GM10248 (cell line): ENCODE measurements at regions not wholly inside any gene's neighbourhood (a gene's known extent, or its start where the extent isn't known, plus 50 kb on each side); places are given as distances from the start of the nearest gene placed in this dataset.

Experiments used
- CTCF ChIA-PET: fragments of 300-600 bp; sonication (Branson Sonifier 250); formaldehyde crosslinking; extraction: SDS; loops from one replicate; lab custom pipeline; 2021; ENCODE audit warnings: antibody characterized with exemption; lab: Yijun Ruan, JAX
- POLR2A ChIA-PET: fragments of 350-650 bp; sonication (Branson Sonifier 250); formaldehyde crosslinking; extraction: SDS; loops from one replicate; lab custom pipeline; 2020; ENCODE audit warnings: antibody characterized with exemption; lab: Yijun Ruan, JAX
- DNase-seq: peaks from one replicate; pipeline ENCODE4 v3.0.0; 2012; ENCODE audit errors: extremely low spot score
- CTCF ChIP-seq: IDR thresholded peaks from 2 replicates; pipeline ENCODE4 v1.5.1; 2012; ENCODE audit warnings: mild to moderate bottlenecking, low read depth; ENCODE audit errors: extremely low read depth, missing control alignments, control extremely low read depth

GRCh38 chr20:47406849-47407682 lies 50.6 kb upstream of the ZMYND8 start:
- no peak for DNase-seq
- no peak for TF ChIP-seq CTCF
- POLR2A ChIA-PET, result no interaction called here
- CTCF ChIA-PET, result interaction anchor here (6.6 kb wide), 1 partner anchor 23 kb away, joined by 31 read pairs; no protein-coding TSS in a partner anchor

GRCh38 chr20:47411161-47411560 lies 54.7 kb upstream of the ZMYND8 start:
- TF ChIP-seq CTCF, result no peak
- ChIA-PET CTCF (interaction anchor here (0.8 to 6.6 kb wide), 6 partner anchors 27 to 209 kb away, joined by 3 to 31 read pairs (median 4); partner anchors contain the start of gene NCOA3), POLR2A (interaction anchor here (0.6 to 1.1 kb wide), 3 partner anchors 25 to 82 kb away, joined by 3 to 5 read pairs (median 4); no protein-coding TSS in a partner anchor)
- DNase-seq, result no peak

GRCh38 chr20:47412083-47412482 lies 55.6 kb upstream of the ZMYND8 start:
- ChIA-PET POLR2A (interaction anchor here (0.6 to 1.5 kb wide), 8 partner anchors 24 to 138 kb away, joined by 3 to 6 read pairs (median 3); partner anchors contain the start of gene ZMYND8), CTCF (interaction anchor here (0.8 to 6.6 kb wide), 11 partner anchors 9 to 208 kb away, joined by 3 to 31 read pairs (median 5); partner anchors contain the start of gene NCOA3)
- no peak for TF ChIP-seq CTCF
- DNase-seq, result no peak

- POLR2A ChIA-PET, result interaction anchor here (0.6 to 1.5 kb wide), 6 partner anchors 24 to 139 kb away, joined by 3 to 6 read pairs (median 3); partner anchors contain the start of gene ZMYND8
- CTCF ChIA-PET, result interaction anchor here (1.0 to 6.6 kb wide), 12 partner anchors 10 to 140 kb away, joined by 3 to 31 read pairs (median 4); partner anchors contain the start of gene NCOA3
- no peak for TF ChIP-seq CTCF
- no peak for DNase-seq
Measured at GRCh38 chr20:47413189-47413588, 56.7 kb upstream of the ZMYND8 start.

DNA sequence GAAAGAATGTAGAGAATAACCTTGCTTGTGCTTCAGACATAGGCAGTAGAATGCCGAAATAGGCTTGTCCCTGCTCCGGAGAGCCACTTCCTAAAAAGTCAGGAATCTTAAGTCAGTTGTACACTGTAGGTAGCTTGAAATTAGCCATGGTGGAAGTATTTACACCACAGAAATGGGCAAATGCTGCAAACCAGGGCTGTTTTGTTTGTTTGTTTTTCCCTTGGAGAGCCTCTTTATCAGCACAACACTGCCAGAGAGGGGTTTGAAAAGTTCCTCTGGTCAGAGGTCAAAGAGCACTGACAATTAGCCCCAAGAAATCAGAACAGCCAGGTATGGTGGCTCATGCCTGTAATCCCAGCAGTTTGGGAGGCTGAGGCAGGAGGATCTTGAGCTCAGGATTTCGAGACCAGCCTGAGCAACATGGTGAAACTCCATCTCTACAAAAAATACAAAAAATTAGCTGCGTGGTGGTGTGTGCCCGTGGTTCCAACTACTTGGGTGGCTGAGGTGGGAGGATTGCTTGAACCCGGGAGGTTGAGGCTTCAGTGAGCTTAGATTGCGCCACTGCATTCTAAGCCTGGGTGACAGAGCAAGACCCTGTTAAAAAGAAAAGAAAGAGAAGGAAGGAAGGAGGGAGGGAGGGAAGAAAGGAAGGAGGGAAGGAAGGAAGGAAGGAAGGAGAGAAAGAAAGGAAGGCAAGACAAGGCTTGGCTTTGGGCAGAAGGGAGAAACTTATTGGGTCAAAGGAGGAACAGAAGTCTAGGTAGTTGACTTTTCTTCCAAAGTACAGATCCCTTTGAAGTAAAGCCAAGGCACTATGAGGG lies 61.0 kb upstream of the ZMYND8 start:
- DNase-seq, result no peak
- no peak for TF ChIP-seq CTCF
- ChIA-PET CTCF (interaction anchor here (1.3 to 3.6 kb wide), 3 partner anchors 14 to 33 kb away, joined by 3 to 16 read pairs (median 4); no protein-coding TSS in a partner anchor), POLR2A (interaction anchor here (0.7 kb wide), 1 partner anchor 14 kb away, joined by 4 read pairs; no protein-coding TSS in a partner anchor)
